IPS-15b (cell line): ENCODE measurements at regions not wholly inside any gene's neighbourhood (a gene's known extent, or its start where the extent isn't known, plus 50 kb on each side); places are given as distances from the start of the nearest gene placed in this dataset.

ENCODE experiments used
- H3K27me3 ChIP-seq: one replicate; pipeline ENCODE4 v1.6.1; 2013; ENCODE audit warnings: low read length; ENCODE audit not compliant: control insufficient read depth, insufficient read depth
- H3K36me3 ChIP-seq: one replicate; pipeline ENCODE4 v1.6.1; 2013; ENCODE audit warnings: low read length; ENCODE audit not compliant: control insufficient read depth, insufficient read depth
- H3K4me1 ChIP-seq: one replicate; pipeline ENCODE4 v1.6.1; 2013; ENCODE audit warnings: mild to moderate bottlenecking, low read length; ENCODE audit not compliant: control insufficient read depth, insufficient read depth
- H3K4me3 ChIP-seq: one replicate; pipeline ENCODE4 v1.5.1; 2013; ENCODE audit warnings: low read depth, low read length
- H3K9ac ChIP-seq: one replicate; pipeline ENCODE4 v1.6.1; 2013; ENCODE audit warnings: low read depth, mild to moderate bottlenecking, low read length
- H3K9me3 ChIP-seq: one replicate; pipeline ENCODE4 v1.6.1; 2013; ENCODE audit warnings: mild to moderate bottlenecking, low read length; ENCODE audit not compliant: control insufficient read depth, insufficient read depth

DNA sequence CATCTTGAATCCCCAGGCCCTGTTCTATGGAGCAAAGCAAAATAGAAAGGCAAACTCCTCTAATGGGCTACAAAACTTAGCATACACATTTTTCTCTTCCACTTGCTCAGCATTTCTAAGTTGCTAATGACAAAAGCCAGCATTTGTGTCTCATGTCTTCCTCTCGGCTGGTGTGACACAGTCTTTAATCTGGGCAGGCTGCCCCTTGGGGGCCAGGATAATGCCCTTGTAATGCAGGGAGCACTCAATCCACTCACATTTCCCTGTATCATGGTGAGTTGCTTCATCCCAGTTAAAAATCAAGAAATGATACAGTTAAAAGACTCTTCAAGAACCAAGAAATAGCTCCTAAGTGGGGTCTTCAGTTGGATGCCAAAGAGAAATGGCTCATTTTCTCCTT lies 109.1 kb upstream of the FBXO11 start:
- no peaks in the 10 kb centered on the region for H3K36me3 ChIP-seq
- no peaks in the 10 kb centered on the region for H3K27me3 ChIP-seq
- H3K9ac ChIP-seq, result no peak overlapping the region
- no peaks in the 10 kb centered on the region for H3K4me1 ChIP-seq
- no peak overlapping the region for H3K4me3 ChIP-seq
- no peaks in the 10 kb centered on the region for H3K9me3 ChIP-seq

DNA sequence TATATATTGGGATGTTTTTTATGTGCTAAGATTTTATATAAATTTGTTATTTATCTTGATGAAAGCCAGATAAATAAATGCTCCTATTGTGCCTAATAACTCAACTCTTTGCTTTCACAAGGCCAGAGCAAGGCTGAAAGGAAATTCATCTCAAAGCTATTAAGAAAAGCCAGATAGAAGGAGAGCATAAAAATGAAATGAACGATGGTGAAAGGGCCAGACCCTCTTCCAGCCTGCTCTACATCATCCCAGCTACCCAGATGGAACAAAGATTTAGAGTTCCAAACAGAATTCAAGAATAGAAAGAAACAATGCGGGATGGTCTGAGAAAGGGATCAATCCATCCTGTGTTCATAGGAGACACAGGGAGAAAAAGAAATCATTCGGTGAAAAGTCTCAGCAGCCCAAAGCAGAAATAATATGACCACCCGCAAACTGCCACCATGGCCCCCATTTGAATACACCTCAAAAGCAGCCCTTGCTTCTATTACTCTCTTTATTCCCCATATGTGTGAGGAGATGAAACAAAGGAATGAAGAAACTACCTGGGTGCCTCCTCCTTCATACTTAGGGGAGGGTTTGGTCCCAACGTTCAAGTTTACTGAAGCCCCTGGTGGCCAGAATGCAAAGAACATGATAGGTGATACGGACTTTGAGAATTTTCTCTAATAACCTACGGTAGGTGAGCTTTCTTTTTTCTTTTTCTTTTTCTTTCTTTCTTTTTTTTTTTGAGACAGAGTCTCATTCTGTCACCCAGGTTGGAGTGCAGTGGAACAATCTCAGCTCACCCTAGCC lies 110.1 kb upstream of the FBXO11 start:
- H3K4me1 ChIP-seq, result no peaks in the 10 kb centered on the region
- no peaks in the 10 kb centered on the region for H3K36me3 ChIP-seq
- H3K4me3 ChIP-seq, result no peak overlapping the region
- no peaks in the 10 kb centered on the region for H3K27me3 ChIP-seq
- no peak overlapping the region for H3K9ac ChIP-seq
- no peaks in the 10 kb centered on the region for H3K9me3 ChIP-seq

DNA sequence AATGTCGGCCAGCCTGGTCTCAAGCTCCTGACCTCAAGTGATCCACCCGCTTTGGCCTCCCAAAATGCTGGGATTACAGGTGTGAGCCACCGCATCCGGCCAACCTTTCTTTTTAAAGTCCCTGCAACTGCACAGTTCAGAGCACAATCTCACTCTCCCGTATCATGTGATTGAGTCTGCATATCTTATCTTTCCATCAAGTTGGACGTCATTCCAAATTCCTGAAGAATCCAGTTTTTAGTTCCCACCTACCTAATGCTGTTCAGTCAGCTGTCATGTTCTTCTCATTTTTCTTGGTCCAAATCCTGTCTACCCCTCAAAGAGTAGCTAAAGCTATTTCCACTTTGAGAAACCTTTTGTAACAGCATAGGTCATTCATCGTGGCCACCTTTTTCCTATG lies 110.8 kb upstream of the FBXO11 start:
- Histone ChIP-seq H3K9ac (no peak overlapping the region), H3K4me1 (no peaks in the 10 kb centered on the region), H3K4me3 (no peak overlapping the region), H3K9me3 (no peaks in the 10 kb centered on the region), H3K27me3 (no peaks in the 10 kb centered on the region), H3K36me3 (no peaks in the 10 kb centered on the region)

DNA sequence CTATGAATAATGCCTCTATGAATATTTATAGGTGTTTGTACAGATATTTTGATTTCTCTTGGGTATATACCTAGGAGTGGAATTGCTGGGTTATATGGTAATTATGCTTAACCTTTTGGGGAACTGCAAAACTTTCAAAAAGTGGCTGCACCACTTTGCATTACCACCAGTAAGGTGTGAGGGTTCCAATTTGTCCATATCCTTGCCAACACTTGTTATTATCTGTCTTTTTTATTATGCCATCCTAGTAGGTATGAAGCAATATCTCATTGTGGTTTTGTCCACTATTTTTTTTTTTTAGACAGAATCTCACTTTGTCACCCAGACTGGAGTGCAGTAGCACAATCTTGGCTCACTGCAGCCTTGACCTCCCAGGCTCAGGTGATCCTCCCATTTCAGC lies 112.2 kb upstream of the FBXO11 start:
- Histone ChIP-seq H3K4me1 (no peaks in the 10 kb centered on the region), H3K9me3 (no peaks in the 10 kb centered on the region), H3K4me3 (no peak overlapping the region), H3K36me3 (no peaks in the 10 kb centered on the region), H3K27me3 (no peaks in the 10 kb centered on the region), H3K9ac (no peak overlapping the region)

DNA sequence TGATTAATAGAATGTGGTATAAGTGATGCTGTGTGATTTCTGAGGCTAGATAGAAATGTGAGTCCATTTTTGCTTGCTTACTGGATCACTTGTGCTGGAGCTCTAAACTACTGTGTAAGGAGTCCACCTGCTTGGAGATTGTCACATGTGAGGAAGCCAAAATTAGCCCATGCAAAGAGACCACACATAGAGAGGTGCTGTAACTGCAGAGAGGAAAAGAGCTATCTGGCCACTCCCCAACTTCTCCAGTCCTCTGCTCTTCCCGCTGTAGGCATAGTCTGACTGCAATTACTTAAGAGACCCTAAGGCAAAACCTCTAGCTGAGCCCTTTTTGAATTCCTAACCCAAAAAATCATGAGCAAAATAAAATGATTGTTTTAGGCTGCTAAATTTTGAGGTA lies 120.6 kb upstream of the FBXO11 start:
- no peaks in the 10 kb centered on the region for H3K36me3 ChIP-seq
- H3K4me1 ChIP-seq, result peaks cover 3% of the 10 kb centered on the region
- no peak overlapping the region for H3K4me3 ChIP-seq
- peak overlapping the region; percentile 50 for H3K9ac ChIP-seq
- no peaks in the 10 kb centered on the region for H3K9me3 ChIP-seq
- H3K27me3 ChIP-seq, result no peaks in the 10 kb centered on the region

DNA sequence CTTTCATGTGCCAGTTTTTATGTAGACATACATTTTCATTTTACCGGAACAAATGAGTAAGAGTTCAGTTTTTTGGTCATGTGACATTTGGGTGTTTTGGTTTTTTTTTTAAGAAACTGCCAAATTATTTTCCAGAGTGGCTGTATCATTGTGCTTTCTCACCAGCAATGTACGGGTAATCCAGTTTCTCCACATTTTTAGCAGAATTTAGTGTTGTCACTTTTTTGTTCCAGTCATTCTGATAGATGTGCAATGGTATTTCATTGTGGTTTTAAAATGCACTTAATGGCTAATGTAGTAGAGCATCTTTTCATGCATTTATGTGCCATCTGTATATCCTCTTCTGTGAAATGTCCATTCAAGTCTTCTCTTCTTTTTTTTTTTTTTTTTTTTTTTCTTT lies 126.5 kb upstream of the FBXO11 start:
- no peaks in the 10 kb centered on the region for H3K4me1 ChIP-seq
- H3K9ac ChIP-seq, result no peak overlapping the region
- no peaks in the 10 kb centered on the region for H3K9me3 ChIP-seq
- no peaks in the 10 kb centered on the region for H3K36me3 ChIP-seq
- H3K27me3 ChIP-seq, result no peaks in the 10 kb centered on the region
- no peak overlapping the region for H3K4me3 ChIP-seq

DNA sequence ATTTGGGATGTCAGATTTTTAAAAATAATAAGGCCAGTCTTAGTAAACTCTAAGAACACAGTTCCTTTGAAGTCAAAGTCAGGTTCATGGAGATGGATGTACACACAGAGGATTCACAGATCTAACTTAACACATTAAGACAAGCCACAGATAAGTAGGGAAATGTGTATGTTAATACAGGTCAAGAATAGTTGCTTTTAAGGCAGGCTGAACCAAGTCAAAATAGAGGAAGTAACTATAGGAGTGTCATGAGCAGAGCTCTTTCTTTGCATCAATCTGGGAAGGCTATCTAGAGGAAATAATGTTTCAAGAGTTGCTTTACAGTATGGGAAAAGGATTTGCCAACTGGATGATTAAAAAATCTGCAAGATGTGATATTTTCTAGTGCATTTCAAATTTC lies 128.0 kb upstream of the FBXO11 start:
- no peak overlapping the region for H3K4me3 ChIP-seq
- H3K27me3 ChIP-seq, result no peaks in the 10 kb centered on the region
- H3K4me1 ChIP-seq, result no peaks in the 10 kb centered on the region
- no peaks in the 10 kb centered on the region for H3K36me3 ChIP-seq
- no peak overlapping the region for H3K9ac ChIP-seq
- H3K9me3 ChIP-seq, result no peaks in the 10 kb centered on the region

DNA sequence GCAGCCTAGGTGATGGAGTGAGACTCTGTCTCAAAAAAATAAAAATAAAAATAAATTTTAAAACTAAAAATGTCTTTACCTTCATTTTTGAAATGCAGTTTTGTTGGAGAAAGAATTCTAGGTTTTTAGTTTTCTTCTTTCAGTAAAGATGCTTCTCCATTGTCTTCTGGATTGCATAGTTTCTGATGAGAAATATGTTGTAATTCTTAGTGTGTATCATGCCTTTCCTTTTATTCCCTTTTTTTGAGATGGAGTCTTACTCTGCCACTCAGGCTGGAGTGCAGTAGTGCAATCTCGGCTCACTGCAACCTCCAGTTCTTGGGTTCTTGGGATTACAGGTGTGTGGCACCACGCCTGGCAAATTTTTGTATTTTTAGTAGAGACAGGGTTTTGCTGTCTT lies 130.0 kb upstream of the FBXO11 start:
- Histone ChIP-seq H3K36me3 (no peaks in the 10 kb centered on the region), H3K4me1 (no peaks in the 10 kb centered on the region), H3K4me3 (no peak overlapping the region), H3K9ac (no peak overlapping the region), H3K9me3 (no peaks in the 10 kb centered on the region), H3K27me3 (no peaks in the 10 kb centered on the region)

DNA sequence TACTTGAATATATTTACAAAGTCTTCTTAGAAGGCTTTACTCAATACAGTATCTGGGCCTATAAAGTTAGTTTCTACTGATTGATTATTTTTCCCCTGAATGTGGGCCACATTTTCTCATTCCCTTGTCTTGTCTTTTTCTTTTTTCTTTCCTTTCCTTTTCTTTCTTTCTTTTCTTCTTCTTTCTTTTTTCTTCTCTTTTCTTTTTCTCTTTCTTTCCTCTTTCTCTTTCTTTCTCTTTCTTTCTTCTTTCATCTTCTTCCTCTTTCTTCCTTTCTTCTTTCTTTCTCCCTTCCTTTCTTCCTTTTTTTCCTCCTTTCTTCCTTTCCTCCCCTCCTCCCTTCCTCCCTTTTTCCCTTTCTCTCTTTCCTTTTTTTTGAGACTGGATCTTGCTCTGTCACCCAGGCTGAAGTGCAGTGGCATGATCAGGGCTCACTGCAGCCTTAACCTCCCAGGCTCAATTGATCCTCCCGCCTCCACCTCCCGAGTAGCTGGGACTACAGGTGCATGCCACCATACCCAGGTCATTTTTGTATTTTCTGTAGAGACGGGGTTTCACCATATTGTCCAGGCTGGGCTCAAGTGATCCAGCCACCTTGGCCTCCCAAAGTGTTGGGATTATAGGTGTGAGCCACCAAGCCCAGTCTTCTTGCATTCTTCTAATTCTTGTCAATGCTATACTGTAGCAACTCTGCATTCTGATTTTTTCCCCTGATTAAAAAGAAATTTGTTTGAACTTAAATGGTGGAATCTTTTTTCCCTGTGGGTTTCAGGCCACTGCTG lies 133.1 kb upstream of the FBXO11 start:
- no peak overlapping the region for H3K9ac ChIP-seq
- no peaks in the 10 kb centered on the region for H3K4me1 ChIP-seq
- no peaks in the 10 kb centered on the region for H3K27me3 ChIP-seq
- H3K4me3 ChIP-seq, result no peak overlapping the region
- no peaks in the 10 kb centered on the region for H3K9me3 ChIP-seq
- H3K36me3 ChIP-seq, result no peaks in the 10 kb centered on the region

DNA sequence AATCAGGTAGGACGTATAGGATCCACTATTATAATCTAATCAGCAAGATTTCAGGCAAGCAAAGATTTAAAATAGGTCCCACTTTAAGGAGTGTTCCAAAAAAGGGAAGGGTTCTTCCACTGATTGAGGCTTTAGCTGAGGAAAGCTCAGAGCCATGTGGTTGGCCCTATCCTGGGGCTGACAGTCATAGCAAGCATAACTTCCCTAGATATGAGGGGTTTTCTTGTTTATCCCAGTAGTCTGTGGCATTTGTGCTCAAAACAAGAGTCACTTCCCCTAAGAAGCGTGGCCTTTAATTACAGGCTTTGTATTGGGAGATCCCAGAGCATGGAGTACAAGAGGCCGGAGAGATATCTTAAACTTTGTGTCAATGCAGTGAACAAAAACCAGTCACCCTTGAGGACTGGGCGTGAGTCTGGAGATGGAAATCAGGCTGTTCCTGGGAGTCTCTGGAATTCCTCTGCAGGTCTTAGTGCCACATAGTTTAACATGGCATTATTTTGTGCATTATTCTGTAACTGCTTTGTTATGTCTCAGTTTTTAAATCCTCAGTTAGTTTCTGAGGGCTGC lies 136.9 kb upstream of the FBXO11 start:
- H3K36me3 ChIP-seq, result no peaks in the 10 kb centered on the region
- no peaks in the 10 kb centered on the region for H3K9me3 ChIP-seq
- H3K4me3 ChIP-seq, result no peak overlapping the region
- no peaks in the 10 kb centered on the region for H3K27me3 ChIP-seq
- no peaks in the 10 kb centered on the region for H3K4me1 ChIP-seq
- no peak overlapping the region for H3K9ac ChIP-seq

DNA sequence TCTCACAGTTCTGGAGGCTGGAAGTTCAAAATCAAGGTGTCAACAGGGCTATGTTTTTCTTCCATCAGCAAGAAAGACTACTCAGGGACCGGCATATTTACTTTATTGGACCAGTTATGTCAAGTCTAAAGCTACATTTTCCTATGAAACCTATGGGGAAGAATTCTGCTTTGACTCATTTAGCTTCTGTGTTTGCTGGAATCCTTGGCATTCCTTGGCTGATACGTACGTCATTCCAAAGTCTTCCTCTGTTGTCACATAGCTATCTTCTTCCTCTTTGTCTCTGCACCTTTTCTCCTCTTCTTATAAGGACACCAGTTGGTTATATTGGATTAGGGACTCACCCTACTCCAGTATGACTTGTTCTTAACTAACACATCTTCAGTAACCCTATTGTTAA lies 137.4 kb upstream of the FBXO11 start:
- H3K9me3 ChIP-seq, result no peaks in the 10 kb centered on the region
- H3K27me3 ChIP-seq, result no peaks in the 10 kb centered on the region
- no peak overlapping the region for H3K4me3 ChIP-seq
- no peaks in the 10 kb centered on the region for H3K4me1 ChIP-seq
- H3K36me3 ChIP-seq, result no peaks in the 10 kb centered on the region
- no peak overlapping the region for H3K9ac ChIP-seq

DNA sequence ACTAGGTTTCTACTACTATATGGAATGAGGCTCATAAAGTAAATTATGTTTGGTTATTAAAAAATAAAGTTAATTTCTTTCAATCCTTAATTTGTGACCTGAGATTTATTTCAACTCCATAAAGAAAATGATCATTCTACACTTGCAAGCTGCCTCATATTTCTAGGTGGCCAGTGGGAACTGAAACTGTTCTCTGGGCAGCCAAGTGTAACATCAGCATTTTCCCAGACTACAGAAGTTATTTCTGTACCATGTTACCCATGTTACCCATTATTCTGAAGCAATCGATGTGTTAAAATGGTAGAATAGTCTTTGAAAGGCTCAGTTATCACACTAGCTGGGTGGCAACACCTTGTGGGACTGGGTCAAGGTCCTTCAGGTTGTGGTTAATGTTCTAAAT lies 139.3 kb upstream of the FBXO11 start:
- H3K4me1 ChIP-seq, result peaks cover 7% of the 10 kb centered on the region
- H3K9ac ChIP-seq, result no peak overlapping the region

More for the DNA sequence above, 139.3 kb upstream of the FBXO11 start:
- no peaks in the 10 kb centered on the region for H3K36me3 ChIP-seq
- H3K4me3 ChIP-seq, result no peak overlapping the region
- no peaks in the 10 kb centered on the region for H3K9me3 ChIP-seq
- H3K27me3 ChIP-seq, result no peaks in the 10 kb centered on the region
